ENCODE measurements at regions not wholly inside any gene's neighbourhood (a gene's known extent, or its start where the extent isn't known, plus 50 kb on each side); places are given as distances from the start of the nearest gene placed in this dataset.

DNA sequence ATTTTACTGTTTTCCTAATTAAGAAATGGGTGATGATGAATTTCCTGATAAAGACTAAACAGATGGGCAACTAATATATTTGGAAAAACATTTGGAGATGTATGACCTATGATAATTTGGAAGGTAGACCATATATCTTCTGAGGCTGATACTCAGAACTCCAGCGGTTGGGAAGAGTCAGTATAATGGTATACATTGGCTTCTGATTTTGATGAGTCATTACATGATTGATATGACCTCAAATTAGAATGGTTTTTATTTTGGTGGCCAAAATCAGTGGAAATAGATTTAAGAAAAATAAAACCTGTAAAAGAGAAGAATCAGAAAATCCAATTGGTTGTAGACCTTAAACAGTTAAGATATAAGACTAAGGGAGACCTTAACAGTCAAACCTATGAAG, 496.4 kb upstream of the ALCAM start:
- no CpG with 5 or more reads among the region's 1 CpG for WGBS (ENCODE audit: insufficient coverage, low lambda C conversion rate)
- Histone ChIP-seq H3K27ac (ENCODE audit: low read length) (no peak overlapping the region), H3K27me3 (ENCODE audit: control insufficient read depth, insufficient read depth, low read length) (no peaks in the 10 kb centered on the region), H3K4me3 (ENCODE audit: low read length) (no peak overlapping the region), H3K9me3 (ENCODE audit: control insufficient read depth, low read depth, low read length) (no peaks in the 10 kb centered on the region), H3K36me3 (ENCODE audit: control insufficient read depth, insufficient read depth, low read length) (no peaks in the 10 kb centered on the region), H3K4me1 (ENCODE audit: control insufficient read depth, insufficient read depth, low read length) (no peaks in the 10 kb centered on the region)
- DNase-seq: no peak

DNA sequence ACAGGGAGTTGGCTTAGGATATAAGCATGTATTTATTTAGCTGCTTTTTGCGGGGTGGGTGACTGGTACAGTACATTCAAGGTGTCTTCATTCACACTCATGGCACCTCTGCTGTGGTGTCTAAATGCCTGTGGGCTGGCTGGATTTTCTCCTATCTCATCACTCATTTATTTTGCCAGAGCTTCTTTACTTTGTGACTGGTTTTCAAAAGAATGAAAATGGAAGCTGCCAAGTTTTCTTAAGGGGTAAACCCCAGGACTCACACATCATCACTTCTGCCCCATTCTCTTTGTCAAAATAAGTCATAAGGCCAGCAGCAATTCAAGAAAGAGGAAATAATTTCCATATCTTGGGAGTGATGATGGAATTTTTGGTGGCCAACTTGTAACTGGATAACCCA, 493.4 kb upstream of the ALCAM start:
- no peaks in the 10 kb centered on the region for H3K4me1 ChIP-seq (ENCODE audit: control insufficient read depth, insufficient read depth, low read length)

DNA sequence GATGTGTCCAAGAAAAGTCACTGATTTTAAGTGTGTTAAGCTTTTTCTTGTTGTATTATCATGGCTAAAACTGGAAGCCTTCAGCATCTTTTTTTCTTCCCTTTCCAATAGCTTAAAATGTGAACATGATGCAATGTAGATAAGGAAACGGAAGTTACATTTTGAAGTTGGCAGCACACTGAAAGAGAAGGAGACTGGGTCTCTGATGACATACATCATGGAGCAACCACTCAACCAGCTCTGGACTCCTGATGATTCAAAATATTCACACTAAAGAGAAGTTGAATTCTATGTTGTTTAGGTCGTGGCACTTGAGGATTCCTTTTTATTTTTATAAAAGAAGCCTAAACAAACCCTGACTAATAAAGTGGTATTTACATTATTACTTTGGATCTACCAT, 488.3 kb upstream of the ALCAM start:
- no peak for DNase-seq
- H3K27ac ChIP-seq (ENCODE audit: low read length): no peak overlapping the region
- no peaks in the 10 kb centered on the region for H3K27me3 ChIP-seq (ENCODE audit: control insufficient read depth, insufficient read depth, low read length)
- H3K4me1 ChIP-seq (ENCODE audit: control insufficient read depth, insufficient read depth, low read length): no peaks in the 10 kb centered on the region
- no peaks in the 10 kb centered on the region for H3K9me3 ChIP-seq (ENCODE audit: control insufficient read depth, low read depth, low read length)
- 75% methylated on average over 2 of the region's 2 CpGs for WGBS (ENCODE audit: insufficient coverage, low lambda C conversion rate)
- H3K36me3 ChIP-seq (ENCODE audit: control insufficient read depth, insufficient read depth, low read length): no peaks in the 10 kb centered on the region
- no peak overlapping the region for H3K4me3 ChIP-seq (ENCODE audit: low read length)

More for the DNA sequence above, 493.4 kb upstream of the ALCAM start:
- WGBS (ENCODE audit: insufficient coverage, low lambda C conversion rate): no CpG with 5 or more reads among the region's 1 CpG
- Histone ChIP-seq H3K27me3 (ENCODE audit: control insufficient read depth, insufficient read depth, low read length) (no peaks in the 10 kb centered on the region), H3K4me3 (ENCODE audit: low read length) (no peak overlapping the region), H3K27ac (ENCODE audit: low read length) (no peak overlapping the region), H3K36me3 (ENCODE audit: control insufficient read depth, insufficient read depth, low read length) (no peaks in the 10 kb centered on the region), H3K9me3 (ENCODE audit: control insufficient read depth, low read depth, low read length) (no peaks in the 10 kb centered on the region)
- no peak for DNase-seq

DNA sequence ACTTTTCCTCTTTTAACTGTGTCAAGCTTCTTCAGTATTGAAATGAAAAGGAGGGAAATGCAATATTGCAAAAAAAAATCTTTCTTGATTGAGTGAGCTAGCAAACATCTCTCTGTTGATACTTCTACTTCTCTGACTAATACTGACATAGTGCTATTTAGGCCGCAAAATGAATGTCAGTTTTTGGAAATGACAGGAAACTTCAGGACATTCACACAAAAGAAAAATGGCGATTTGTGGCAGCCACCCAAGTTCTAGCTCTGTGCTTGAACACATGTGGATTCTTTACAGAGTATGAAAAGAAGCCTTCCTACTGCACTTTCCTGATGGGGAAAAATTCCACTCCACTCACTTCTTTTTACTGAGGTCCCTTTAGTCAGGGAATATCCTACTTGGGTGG, 486.8 kb upstream of the ALCAM start:
- WGBS (ENCODE audit: insufficient coverage, low lambda C conversion rate): no CpG with 5 or more reads among the region's 2 CpGs
- Histone ChIP-seq H3K4me1 (ENCODE audit: control insufficient read depth, insufficient read depth, low read length) (no peaks in the 10 kb centered on the region), H3K36me3 (ENCODE audit: control insufficient read depth, insufficient read depth, low read length) (no peaks in the 10 kb centered on the region), H3K27me3 (ENCODE audit: control insufficient read depth, insufficient read depth, low read length) (no peaks in the 10 kb centered on the region), H3K4me3 (ENCODE audit: low read length) (no peak overlapping the region), H3K27ac (ENCODE audit: low read length) (no peak overlapping the region), H3K9me3 (ENCODE audit: control insufficient read depth, low read depth, low read length) (no peaks in the 10 kb centered on the region)
- no peak for DNase-seq

DNA sequence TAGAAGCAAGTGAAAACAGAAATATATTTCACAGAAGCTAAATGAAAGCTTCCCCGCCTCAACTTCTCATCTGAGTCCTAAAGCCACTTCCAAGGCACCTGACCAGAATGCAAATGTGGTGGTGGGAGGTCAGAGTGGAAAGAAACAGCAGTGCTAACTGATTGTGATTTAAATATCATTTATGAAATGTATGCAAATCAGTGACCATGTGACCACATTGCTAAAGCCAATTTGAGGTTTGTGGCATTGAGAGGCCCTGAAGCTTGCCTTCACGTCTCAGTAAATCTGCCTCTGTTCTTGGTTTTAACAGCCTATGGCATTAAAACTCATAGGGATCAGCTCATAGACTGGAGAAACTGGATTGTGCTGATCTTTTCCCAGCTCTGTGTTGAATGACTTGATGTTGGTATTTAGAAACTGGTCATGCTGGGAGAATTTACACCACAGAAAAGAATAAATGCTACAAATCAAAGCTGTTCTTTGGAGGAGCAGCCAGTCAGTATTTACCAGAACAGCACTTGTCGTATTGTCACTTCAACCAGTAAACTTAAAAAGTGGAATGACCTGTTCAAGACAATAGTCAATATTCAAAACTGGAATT, 481.4 kb upstream of the ALCAM start:
- Histone ChIP-seq H3K36me3 (ENCODE audit: control insufficient read depth, insufficient read depth, low read length) (no peaks in the 10 kb centered on the region), H3K27me3 (ENCODE audit: control insufficient read depth, insufficient read depth, low read length) (no peaks in the 10 kb centered on the region), H3K4me3 (ENCODE audit: low read length) (no peak overlapping the region), H3K4me1 (ENCODE audit: control insufficient read depth, insufficient read depth, low read length) (no peaks in the 10 kb centered on the region), H3K9me3 (ENCODE audit: control insufficient read depth, low read depth, low read length) (no peaks in the 10 kb centered on the region), H3K27ac (ENCODE audit: low read length) (no peak overlapping the region)
- DNase-seq: no peak
- WGBS (ENCODE audit: insufficient coverage, low lambda C conversion rate): 83% methylated on average over 1 of the region's 3 CpGs

DNA sequence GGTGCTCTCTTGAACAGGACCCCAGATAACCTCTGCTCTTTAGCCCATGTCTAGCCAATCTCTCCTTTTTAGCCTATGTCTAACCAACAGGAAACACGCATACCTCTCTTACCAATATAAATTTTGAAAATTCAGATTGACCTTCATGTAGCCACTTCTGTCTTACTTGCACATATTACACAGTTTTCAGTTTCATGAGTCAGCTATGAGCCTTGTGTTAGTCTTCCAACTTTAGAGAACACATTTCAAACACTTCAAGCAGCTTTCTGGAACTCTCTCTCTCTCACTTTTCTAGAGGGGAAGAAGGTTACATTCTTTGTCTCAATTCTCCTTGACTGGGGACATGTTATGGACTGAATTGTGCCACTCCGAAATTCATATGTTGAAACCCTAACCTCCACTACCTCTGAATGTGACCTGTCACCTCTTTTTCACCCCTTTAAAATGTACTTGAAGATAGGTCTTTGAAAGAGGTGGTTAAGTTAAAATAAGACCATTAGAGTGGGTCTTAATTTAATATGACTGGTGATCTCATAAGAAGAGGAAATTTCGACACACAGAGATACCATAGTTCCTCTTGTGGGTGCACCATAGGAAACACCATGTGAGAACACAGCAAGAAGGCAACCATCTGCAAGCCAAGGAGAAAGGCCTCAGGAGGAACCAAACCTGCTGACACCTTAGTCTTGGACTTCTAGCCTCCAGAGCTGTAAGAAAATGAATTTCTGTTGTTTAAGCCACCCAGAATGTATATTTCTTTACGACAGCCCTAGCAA, 480.3 kb upstream of the ALCAM start:
- Histone ChIP-seq H3K4me1 (ENCODE audit: control insufficient read depth, insufficient read depth, low read length) (no peaks in the 10 kb centered on the region), H3K9me3 (ENCODE audit: control insufficient read depth, low read depth, low read length) (no peaks in the 10 kb centered on the region), H3K4me3 (ENCODE audit: low read length) (no peak overlapping the region), H3K27ac (ENCODE audit: low read length) (no peak overlapping the region), H3K36me3 (ENCODE audit: control insufficient read depth, insufficient read depth, low read length) (no peaks in the 10 kb centered on the region), H3K27me3 (ENCODE audit: control insufficient read depth, insufficient read depth, low read length) (no peaks in the 10 kb centered on the region)
- WGBS (ENCODE audit: insufficient coverage, low lambda C conversion rate): 100% methylated on average over 1 of the region's 4 CpGs
- no peak for DNase-seq

DNA sequence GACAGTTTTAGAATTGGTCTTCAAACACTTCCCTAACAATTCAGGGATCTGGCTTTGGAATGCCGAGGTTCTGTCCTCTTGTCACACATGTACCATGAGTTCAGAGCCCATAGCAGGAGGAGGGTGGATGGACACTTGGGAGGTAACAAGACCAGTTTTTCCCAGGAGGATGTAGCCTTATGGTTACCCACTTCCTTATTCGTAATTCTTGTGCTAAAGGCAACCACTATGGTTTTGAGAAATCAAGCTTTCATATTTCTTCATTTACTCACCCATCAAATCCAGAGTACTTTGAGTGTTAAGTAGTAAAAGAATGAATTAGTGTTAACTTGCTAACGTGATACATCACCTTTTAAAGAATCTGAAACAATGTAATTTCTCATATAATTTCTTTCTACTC, 479.6 kb upstream of the ALCAM start:
- Histone ChIP-seq H3K4me1 (ENCODE audit: control insufficient read depth, insufficient read depth, low read length) (no peaks in the 10 kb centered on the region), H3K4me3 (ENCODE audit: low read length) (no peak overlapping the region), H3K27ac (ENCODE audit: low read length) (no peak overlapping the region), H3K9me3 (ENCODE audit: control insufficient read depth, low read depth, low read length) (no peaks in the 10 kb centered on the region), H3K36me3 (ENCODE audit: control insufficient read depth, insufficient read depth, low read length) (no peaks in the 10 kb centered on the region), H3K27me3 (ENCODE audit: control insufficient read depth, insufficient read depth, low read length) (no peaks in the 10 kb centered on the region)
- DNase-seq: no peak
- 0% methylated on average over 1 of the region's 3 CpGs for WGBS (ENCODE audit: insufficient coverage, low lambda C conversion rate)

DNA sequence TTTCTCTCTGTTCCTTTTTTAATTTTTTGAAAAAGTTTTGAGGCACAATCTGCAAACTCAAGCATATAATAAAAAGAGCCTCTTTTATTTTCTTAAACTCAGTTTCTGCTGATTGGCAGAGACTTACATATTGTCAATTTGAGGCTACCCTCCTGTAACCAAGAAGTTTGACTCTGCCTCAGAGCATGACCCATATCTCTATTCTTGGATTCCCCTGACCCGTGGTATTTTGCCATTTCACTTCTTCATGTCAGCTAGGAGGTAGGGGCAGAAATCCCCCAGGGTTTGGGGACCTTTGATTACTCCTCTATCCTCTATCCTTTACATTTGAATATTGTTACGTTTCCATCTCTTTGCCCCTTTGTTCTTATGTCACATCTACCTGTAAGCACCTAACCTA, 479.1 kb upstream of the ALCAM start:
- H3K27me3 ChIP-seq (ENCODE audit: control insufficient read depth, insufficient read depth, low read length): no peaks in the 10 kb centered on the region
- DNase-seq: no peak
- H3K4me3 ChIP-seq (ENCODE audit: low read length): no peak overlapping the region
- no peak overlapping the region for H3K27ac ChIP-seq (ENCODE audit: low read length)
- WGBS (ENCODE audit: insufficient coverage, low lambda C conversion rate): 82% methylated on average over 2 of the region's 2 CpGs
- H3K4me1 ChIP-seq (ENCODE audit: control insufficient read depth, insufficient read depth, low read length): no peaks in the 10 kb centered on the region
- no peaks in the 10 kb centered on the region for H3K36me3 ChIP-seq (ENCODE audit: control insufficient read depth, insufficient read depth, low read length)
- H3K9me3 ChIP-seq (ENCODE audit: control insufficient read depth, low read depth, low read length): no peaks in the 10 kb centered on the region

DNA sequence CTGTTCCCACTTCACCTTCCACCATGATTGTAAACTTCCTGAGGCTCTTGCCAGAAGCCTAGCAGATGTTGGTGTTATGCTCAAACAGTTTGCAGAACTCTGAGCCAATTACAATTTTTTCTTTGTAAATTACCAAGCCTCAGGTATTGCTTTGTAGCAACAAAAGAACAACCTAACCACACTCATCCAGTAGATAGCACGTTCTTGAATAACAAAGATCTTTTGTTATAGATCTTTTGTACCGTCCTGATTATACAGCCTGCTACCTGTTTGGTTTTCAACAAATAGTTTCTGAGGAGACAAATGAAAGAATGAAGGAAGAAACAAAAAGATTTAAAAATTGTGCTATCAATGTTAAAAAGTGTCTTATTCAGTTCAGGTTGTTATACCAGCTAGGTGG, 474.7 kb upstream of the ALCAM start:
- Histone ChIP-seq H3K27me3 (ENCODE audit: control insufficient read depth, insufficient read depth, low read length) (no peaks in the 10 kb centered on the region), H3K4me1 (ENCODE audit: control insufficient read depth, insufficient read depth, low read length) (no peaks in the 10 kb centered on the region), H3K9me3 (ENCODE audit: control insufficient read depth, low read depth, low read length) (no peaks in the 10 kb centered on the region), H3K36me3 (ENCODE audit: control insufficient read depth, insufficient read depth, low read length) (no peaks in the 10 kb centered on the region), H3K4me3 (ENCODE audit: low read length) (no peak overlapping the region), H3K27ac (ENCODE audit: low read length) (no peak overlapping the region)
- DNase-seq: no peak
- 87% methylated on average over 2 of the region's 2 CpGs for WGBS (ENCODE audit: insufficient coverage, low lambda C conversion rate)

DNA sequence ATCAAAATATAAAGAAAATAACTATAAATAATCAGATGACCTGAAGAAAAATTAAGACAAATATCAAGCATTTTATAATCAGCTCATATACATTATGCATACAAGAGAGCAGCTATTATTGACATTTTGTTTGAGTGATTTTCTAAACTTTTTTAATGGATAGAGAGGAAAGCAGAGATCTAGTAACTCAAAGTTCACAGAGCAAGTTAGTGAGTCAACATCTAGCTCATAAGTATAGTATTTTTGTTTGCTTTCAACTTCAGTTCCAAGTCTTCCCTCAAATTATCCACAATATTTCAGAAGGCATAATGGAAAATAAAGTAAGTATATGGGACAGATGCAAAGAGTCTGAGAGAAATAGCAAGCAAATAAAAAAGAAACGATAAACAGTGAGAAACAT, 470.1 kb upstream of the ALCAM start:
- no peaks in the 10 kb centered on the region for H3K36me3 ChIP-seq (ENCODE audit: control insufficient read depth, insufficient read depth, low read length)
- no peak overlapping the region for H3K27ac ChIP-seq (ENCODE audit: low read length)
- 100% methylated on average over 1 of the region's 1 CpG for WGBS (ENCODE audit: insufficient coverage, low lambda C conversion rate)
- no peaks in the 10 kb centered on the region for H3K4me1 ChIP-seq (ENCODE audit: control insufficient read depth, insufficient read depth, low read length)
- no peak overlapping the region for H3K4me3 ChIP-seq (ENCODE audit: low read length)
- H3K27me3 ChIP-seq (ENCODE audit: control insufficient read depth, insufficient read depth, low read length): no peaks in the 10 kb centered on the region
- H3K9me3 ChIP-seq (ENCODE audit: control insufficient read depth, low read depth, low read length): no peaks in the 10 kb centered on the region
- no peak for DNase-seq

DNA sequence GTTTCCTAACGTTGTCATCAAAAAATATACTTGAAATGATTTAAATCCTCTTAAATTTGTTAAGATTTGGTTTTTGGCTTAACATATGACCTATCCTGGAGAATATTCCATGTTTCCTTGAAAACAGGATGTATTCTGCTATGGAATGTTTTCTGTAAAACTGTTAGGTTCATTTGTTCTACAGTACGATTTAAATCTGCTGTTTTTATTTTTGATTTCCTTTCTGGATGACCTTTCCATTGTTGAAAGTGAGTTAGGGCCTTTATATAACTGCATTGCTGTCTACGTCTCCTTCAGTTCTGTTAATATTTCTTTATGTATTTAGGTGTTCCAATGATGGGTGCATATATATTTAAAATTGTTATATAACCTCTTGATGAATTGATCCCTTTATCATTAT, 465.3 kb upstream of the ALCAM start:
- Histone ChIP-seq H3K9me3 (ENCODE audit: control insufficient read depth, low read depth, low read length) (peaks cover 17% of the 10 kb centered on the region), H3K36me3 (ENCODE audit: control insufficient read depth, insufficient read depth, low read length) (no peaks in the 10 kb centered on the region), H3K4me3 (ENCODE audit: low read length) (no peak overlapping the region), H3K4me1 (ENCODE audit: control insufficient read depth, insufficient read depth, low read length) (no peaks in the 10 kb centered on the region), H3K27me3 (ENCODE audit: control insufficient read depth, insufficient read depth, low read length) (no peaks in the 10 kb centered on the region), H3K27ac (ENCODE audit: low read length) (no peak overlapping the region)
- 95% methylated on average over 2 of the region's 3 CpGs for WGBS (ENCODE audit: insufficient coverage, low lambda C conversion rate)
- no peak for DNase-seq
